GM19193 (cell line): ENCODE measurements at regions not wholly inside any gene's neighbourhood (a gene's known extent, or its start where the extent isn't known, plus 50 kb on each side); places are given as distances from the start of the nearest gene placed in this dataset.

ENCODE experiments used
- POLR2A ChIP-seq: IDR thresholded peaks from 4 replicates; pipeline ENCODE4 v1.6.1; 2011; ENCODE audit not compliant: insufficient read depth, insufficient read length; ENCODE audit errors: extremely low read depth

- no peak for TF ChIP-seq POLR2A
These were observed 232.2 kb downstream of the DLEU7 start for GRCh38 chr13:50611117-50611781.

GRCh38 chr13:50612717-50613116 is 230.8 kb downstream of the DLEU7 start:
- TF ChIP-seq POLR2A, result no peak

- TF ChIP-seq POLR2A, result no peak
These were observed 230.1 kb downstream of the DLEU7 start for GRCh38 chr13:50613356-50613831.

GRCh38 chr13:50615234-50615633 is 228.3 kb downstream of the DLEU7 start:
- TF ChIP-seq POLR2A, result no peak

GRCh38 chr13:50616101-50616500 is 227.4 kb downstream of the DLEU7 start:
- TF ChIP-seq POLR2A, result no peak

GRCh38 chr13:50617134-50617721 is 226.3 kb downstream of the DLEU7 start:
- no peak for TF ChIP-seq POLR2A

GRCh38 chr13:50618206-50618605 is 225.3 kb downstream of the DLEU7 start:
- TF ChIP-seq POLR2A, result no peak

GRCh38 chr13:50626101-50626547 is 217.4 kb downstream of the DLEU7 start:
- TF ChIP-seq POLR2A, result no peak

- TF ChIP-seq POLR2A, result no peak
These were observed 216.4 kb downstream of the DLEU7 start for GRCh38 chr13:50627111-50627510.

GRCh38 chr13:50629497-50629896 is 214.0 kb downstream of the DLEU7 start:
- no peak for TF ChIP-seq POLR2A

- no peak for TF ChIP-seq POLR2A
These were observed 213.5 kb downstream of the DLEU7 start for GRCh38 chr13:50629966-50630365.

GRCh38 chr13:50631041-50631440 is 212.5 kb downstream of the DLEU7 start:
- TF ChIP-seq POLR2A, result no peak

- TF ChIP-seq POLR2A, result no peak
These were observed 209.2 kb downstream of the DLEU7 start for GRCh38 chr13:50634339-50634738.

GRCh38 chr13:50635504-50635903 is 208.0 kb downstream of the DLEU7 start:
- TF ChIP-seq POLR2A, result no peak

GRCh38 chr13:50636007-50636704 is 207.3 kb downstream of the DLEU7 start:
- TF ChIP-seq POLR2A, result no peak

GRCh38 chr13:50643060-50643459 is 200.4 kb downstream of the DLEU7 start:
- no peak for TF ChIP-seq POLR2A
